ENCODE measurements at regions not wholly inside any gene's neighbourhood (a gene's known extent, or its start where the extent isn't known, plus 50 kb on each side); places are given as distances from the start of the nearest gene placed in this dataset.
A peak's percentile ranks its signal among the peaks of the same experiment; 100 is the strongest.

GRCh38 chr15:94141802-94142201, 89.6 kb upstream of the MCTP2 start:
- no peaks in the 10 kb centered on the region for H3K9me3 ChIP-seq (ENCODE audit: insufficient read depth, low read depth, low read length)
- H3F3A ChIP-seq (ENCODE audit: low read depth) = no peaks in the 10 kb centered on the region
- H3K36me3 ChIP-seq (ENCODE audit: insufficient read depth, low read length) = no peaks in the 10 kb centered on the region
- no peak overlapping the region for H3K4me3 ChIP-seq (ENCODE audit: low read length, poor library complexity, severe bottlenecking)
- no peaks in the 10 kb centered on the region for H4K20me1 ChIP-seq (ENCODE audit: insufficient read depth, low read length, poor library complexity, severe bottlenecking)
- TF ChIP-seq EZH2phosphoT487 (IDR thresholded peaks at IDR 0.05; ENCODE audit: borderline replicate concordance) = no peak
- TF ChIP-seq CTCF (conservative IDR thresholded peaks at IDR 0.05; ENCODE audit: low read length) = no peak
- no peaks in the 10 kb centered on the region for H3K79me2 ChIP-seq (ENCODE audit: insufficient read depth, low read length)
- no peak overlapping the region for H3K9ac ChIP-seq (ENCODE audit: low read depth, low read length, poor library complexity, severe bottlenecking)
- no peaks in the 10 kb centered on the region for H3K9me2 ChIP-seq (replicated peaks; ENCODE audit: low read depth, low read length)
- no peak overlapping the region for H2AFZ ChIP-seq (ENCODE audit: low read length)
- H3K27me3 ChIP-seq (ENCODE audit: insufficient read depth, low read length, poor library complexity, severe bottlenecking) = no peaks in the 10 kb centered on the region
- no peak overlapping the region for H3K4me2 ChIP-seq (ENCODE audit: low read depth, low read length, poor library complexity, severe bottlenecking)
- peaks cover 5% of the 10 kb centered on the region for H3K4me1 ChIP-seq (ENCODE audit: insufficient read depth, low read length, poor library complexity, severe bottlenecking)

GRCh38 chr15:94135486-94136147, 95.7 kb upstream of the MCTP2 start:
- Histone ChIP-seq H3K9ac (ENCODE audit: low read depth, low read length, poor library complexity, severe bottlenecking) (no peak overlapping the region), H3K36me3 (ENCODE audit: insufficient read depth, low read length) (no peaks in the 10 kb centered on the region), H3F3A (ENCODE audit: low read depth) (no peaks in the 10 kb centered on the region), H3K4me3 (ENCODE audit: low read length, poor library complexity, severe bottlenecking) (no peak overlapping the region), H3K4me1 (ENCODE audit: insufficient read depth, low read length, poor library complexity, severe bottlenecking) (peaks cover 5% of the 10 kb centered on the region), H3K27me3 (ENCODE audit: insufficient read depth, low read length, poor library complexity, severe bottlenecking) (no peaks in the 10 kb centered on the region), H3K4me2 (ENCODE audit: low read depth, low read length, poor library complexity, severe bottlenecking) (no peak overlapping the region), H3K79me2 (ENCODE audit: insufficient read depth, low read length) (no peaks in the 10 kb centered on the region), H2AFZ (ENCODE audit: low read length) (no peak overlapping the region), H4K20me1 (ENCODE audit: insufficient read depth, low read length, poor library complexity, severe bottlenecking) (no peaks in the 10 kb centered on the region), H3K9me3 (ENCODE audit: insufficient read depth, low read depth, low read length) (no peaks in the 10 kb centered on the region), H3K9me2 (replicated peaks; ENCODE audit: low read depth, low read length) (no peaks in the 10 kb centered on the region)
- TF ChIP-seq CTCF (conservative IDR thresholded peaks at IDR 0.05; ENCODE audit: low read length) (peak; percentile 58), EZH2phosphoT487 (IDR thresholded peaks at IDR 0.05; ENCODE audit: borderline replicate concordance) (no peak)

- Histone ChIP-seq H3K79me2 (ENCODE audit: insufficient read depth, low read length) (no peaks in the 10 kb centered on the region), H2AFZ (ENCODE audit: low read length) (no peak overlapping the region), H3K27me3 (ENCODE audit: insufficient read depth, low read length, poor library complexity, severe bottlenecking) (no peaks in the 10 kb centered on the region), H3K4me1 (ENCODE audit: insufficient read depth, low read length, poor library complexity, severe bottlenecking) (no peaks in the 10 kb centered on the region), H3K9me2 (replicated peaks; ENCODE audit: low read depth, low read length) (no peaks in the 10 kb centered on the region), H4K20me1 (ENCODE audit: insufficient read depth, low read length, poor library complexity, severe bottlenecking) (no peaks in the 10 kb centered on the region), H3K9ac (ENCODE audit: low read depth, low read length, poor library complexity, severe bottlenecking) (no peak overlapping the region), H3K9me3 (ENCODE audit: insufficient read depth, low read depth, low read length) (no peaks in the 10 kb centered on the region), H3K4me2 (ENCODE audit: low read depth, low read length, poor library complexity, severe bottlenecking) (no peak overlapping the region), H3K4me3 (ENCODE audit: low read length, poor library complexity, severe bottlenecking) (no peak overlapping the region), H3K36me3 (ENCODE audit: insufficient read depth, low read length) (no peaks in the 10 kb centered on the region), H3F3A (ENCODE audit: low read depth) (no peaks in the 10 kb centered on the region)
- TF ChIP-seq CTCF (conservative IDR thresholded peaks at IDR 0.05; ENCODE audit: low read length) (peak; percentile 56), EZH2phosphoT487 (IDR thresholded peaks at IDR 0.05; ENCODE audit: borderline replicate concordance) (no peak)
These were observed 99.5 kb upstream of the MCTP2 start for GRCh38 chr15:94131875-94132274.

All from Loucy (cell line).